Naive thymus-derived CD8-positive, alpha-beta T cell (primary cell): ENCODE measurements at regions not wholly inside any gene's neighbourhood (a gene's known extent, or its start where the extent isn't known, plus 50 kb on each side); places are given as distances from the start of the nearest gene placed in this dataset.
"Not testable (repeated sequence)": the region's sequence is repeated elsewhere in the genome, so short reads cannot be mapped to it uniquely, and the experiment has no call there.

ENCODE experiments used
- ATAC-seq, 2 donors: fragments of 150-1000 bp; cut with Tn5 transposase in 1 of 2; sonication (Bioruptor Pico), chemical (Tn5 transposase) in 1 of 2; 1 replicate in 1 of 2; 2 replicates in 1 of 2; pipeline ENCODE4 v1.10.0; 2021; ENCODE audit warnings: mild to moderate bottlenecking in 2 of 2, moderate library complexity in 2 of 2
- POLR2A ChIA-PET: fragments of 350-600 bp; sonication (Branson Sonifier 250); formaldehyde crosslinking; loops from one replicate; lab custom pipeline; 2021; ENCODE audit warnings: antibody characterized with exemption; lab: Charles Lee
- DNase-seq, 10 donors: peaks; one replicate each; pipeline versions ENCODE4 v3.0.0 to v3.0.0-alpha.2; 2020 to 2022
- H3K27ac Mint-ChIP-seq, 10 donors: one replicate each; pipeline ENCODE4 v1.8.0; 2020 to 2022; ENCODE audit warnings: mild to moderate bottlenecking in 10 of 10, mixed read lengths in 10 of 10, moderate library complexity in 4 of 10, inconsistent platforms in 1 of 10
- H3K27me3 Mint-ChIP-seq, 5 donors: one replicate each; pipeline ENCODE4 v1.8.0; 2021 to 2022; ENCODE audit warnings: mixed read lengths in 5 of 5
- H3K36me3 Mint-ChIP-seq, 3 donors: one replicate each; pipeline ENCODE4 v1.8.0; 2020 to 2022; ENCODE audit warnings: mixed read lengths in 3 of 3, mild to moderate bottlenecking in 2 of 3, inconsistent platforms in 1 of 3
- H3K4me1 Mint-ChIP-seq, 4 donors: one replicate each; pipeline ENCODE4 v1.8.0; 2021 to 2022; ENCODE audit warnings: mixed read lengths in 4 of 4
- H3K4me3 Mint-ChIP-seq, 10 donors: one replicate each; pipeline ENCODE4 v1.8.0; 2020 to 2022; ENCODE audit warnings: mild to moderate bottlenecking in 10 of 10, mixed read lengths in 10 of 10, moderate library complexity in 6 of 10, inconsistent platforms in 1 of 10
- H3K9me3 Mint-ChIP-seq, 9 donors: one replicate each; pipeline ENCODE4 v1.8.0; 2020 to 2022; ENCODE audit warnings: mixed read lengths in 9 of 9, mild to moderate bottlenecking in 3 of 9, inconsistent platforms in 1 of 9, moderate library complexity in 1 of 9

DNA sequence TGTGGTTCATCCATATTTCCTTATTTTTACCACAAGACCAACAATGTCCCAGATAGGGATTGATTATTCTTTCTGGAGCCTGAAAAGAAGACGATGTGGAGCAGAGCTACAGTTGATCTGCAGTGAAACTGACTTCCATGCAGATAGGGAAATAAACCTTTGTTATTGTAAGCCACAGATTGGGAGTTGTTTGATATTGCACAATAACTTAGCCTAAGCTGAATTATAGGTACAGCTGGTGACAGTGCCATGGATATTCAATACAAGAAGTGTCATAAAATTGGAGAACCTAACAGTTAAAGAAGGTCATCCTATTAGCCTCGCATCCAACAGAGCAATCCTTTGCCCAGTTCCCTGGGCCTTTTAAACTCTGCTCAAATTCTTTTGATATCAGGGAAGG, 367.7 kb upstream of the PPP2R3A start:
- Mint-ChIP-seq H3K4me1 (no peaks in the 10 kb centered on the region), H3K27ac (no peak overlapping the region), H3K27me3 (peaks cover 0 to 7% (median 2%) of the 10 kb centered on the region in 5 donors), H3K36me3 (no peaks in the 10 kb centered on the region), H3K9me3 (peaks cover 0 to 16% (median 2%) of the 10 kb centered on the region in 9 donors), H3K4me3 (no peak overlapping the region)
- POLR2A ChIA-PET, result no interaction called here
- ATAC-seq (no peak), DNase-seq (no peak)

DNA sequence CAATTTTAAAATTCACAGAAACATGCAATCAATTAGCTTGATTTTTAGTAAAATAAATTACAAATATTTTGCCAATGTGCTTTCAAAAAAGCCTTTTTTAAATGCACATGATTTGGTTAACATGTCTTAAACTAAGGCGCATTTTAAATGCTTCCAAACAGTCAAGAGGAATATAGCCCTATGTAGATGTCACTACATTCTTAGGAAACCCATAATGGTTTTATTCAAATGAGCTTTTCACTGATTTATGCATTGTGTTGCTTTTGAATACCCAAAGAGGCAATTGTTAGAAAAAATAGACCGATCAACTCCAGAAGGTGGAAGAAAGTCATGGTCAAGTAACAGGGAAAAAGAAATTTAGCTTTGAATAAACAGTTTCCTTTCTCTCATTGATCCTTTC, 366.9 kb upstream of the PPP2R3A start:
- DNase-seq, result no peak
- Mint-ChIP-seq H3K4me1 (no peaks in the 10 kb centered on the region), H3K27ac (no peak overlapping the region), H3K4me3 (no peak overlapping the region), H3K36me3 (no peaks in the 10 kb centered on the region), H3K27me3 (peaks cover 0 to 7% (median 2%) of the 10 kb centered on the region in 5 donors), H3K9me3 (peaks cover 0 to 15% (median under 1%) of the 10 kb centered on the region in 9 donors)
- POLR2A ChIA-PET, result no interaction called here
- no peak for ATAC-seq

DNA sequence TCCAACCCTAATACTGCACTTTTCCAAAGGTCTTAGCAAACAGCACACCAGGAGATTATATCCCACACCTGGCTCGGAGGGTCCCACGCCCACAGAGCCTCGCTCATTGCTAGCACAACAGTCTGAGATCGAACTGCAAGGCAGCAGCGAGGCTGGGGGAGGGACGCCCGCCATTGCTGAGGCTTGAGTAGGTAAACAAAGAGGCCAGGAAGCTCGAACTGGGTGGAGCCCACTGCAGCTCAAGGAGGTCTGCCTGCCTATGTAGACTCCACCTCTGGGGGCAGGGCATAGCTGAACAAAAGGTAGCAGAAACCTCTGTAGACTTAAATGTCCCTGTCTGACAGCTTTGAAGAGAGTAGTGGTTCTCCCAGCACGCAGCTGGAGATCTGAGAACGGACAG, 361.0 kb upstream of the PPP2R3A start:
- DNase-seq, H3K4me1 Mint-ChIP-seq, ATAC-seq, H3K36me3 Mint-ChIP-seq, POLR2A ChIA-PET, H3K27me3 Mint-ChIP-seq, H3K4me3 Mint-ChIP-seq: not testable (repeated sequence)
- peak overlapping the region in 1 of 10 donors; percentile 34 for H3K27ac Mint-ChIP-seq
- peaks cover 0 to 16% (median 5%) of the 10 kb centered on the region in 9 donors for H3K9me3 Mint-ChIP-seq

DNA sequence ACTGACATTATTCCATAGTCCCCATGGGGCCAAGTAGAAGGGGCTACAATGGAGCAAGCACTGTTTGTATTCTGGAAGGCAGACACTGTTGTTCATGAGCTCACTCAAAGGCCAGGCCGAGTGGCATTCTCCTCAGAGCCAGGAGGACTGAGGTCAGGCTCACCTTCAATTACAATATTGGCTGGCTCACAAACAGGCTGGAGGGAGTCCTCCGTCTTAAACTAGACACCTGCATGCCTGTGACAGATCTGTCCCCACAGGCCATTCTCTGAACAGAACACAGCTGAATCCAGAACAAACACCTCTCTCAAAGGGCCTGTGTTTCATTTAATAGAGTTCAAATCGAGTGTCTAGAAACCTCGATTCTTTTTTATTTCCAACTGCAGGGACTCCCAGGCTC, 347.4 kb upstream of the PPP2R3A start:
- no peak for ATAC-seq
- DNase-seq, result no peak
- no peaks in the 10 kb centered on the region for H3K4me1 Mint-ChIP-seq
- POLR2A ChIA-PET, result no interaction called here
- H3K9me3 Mint-ChIP-seq, result peaks cover 0 to 11% (median 0%) of the 10 kb centered on the region in 9 donors
- no peak overlapping the region for H3K27ac Mint-ChIP-seq
- H3K27me3 Mint-ChIP-seq, result peaks cover 0 to 3% (median 0%) of the 10 kb centered on the region in 5 donors
- no peak overlapping the region for H3K4me3 Mint-ChIP-seq
- no peaks in the 10 kb centered on the region for H3K36me3 Mint-ChIP-seq

DNA sequence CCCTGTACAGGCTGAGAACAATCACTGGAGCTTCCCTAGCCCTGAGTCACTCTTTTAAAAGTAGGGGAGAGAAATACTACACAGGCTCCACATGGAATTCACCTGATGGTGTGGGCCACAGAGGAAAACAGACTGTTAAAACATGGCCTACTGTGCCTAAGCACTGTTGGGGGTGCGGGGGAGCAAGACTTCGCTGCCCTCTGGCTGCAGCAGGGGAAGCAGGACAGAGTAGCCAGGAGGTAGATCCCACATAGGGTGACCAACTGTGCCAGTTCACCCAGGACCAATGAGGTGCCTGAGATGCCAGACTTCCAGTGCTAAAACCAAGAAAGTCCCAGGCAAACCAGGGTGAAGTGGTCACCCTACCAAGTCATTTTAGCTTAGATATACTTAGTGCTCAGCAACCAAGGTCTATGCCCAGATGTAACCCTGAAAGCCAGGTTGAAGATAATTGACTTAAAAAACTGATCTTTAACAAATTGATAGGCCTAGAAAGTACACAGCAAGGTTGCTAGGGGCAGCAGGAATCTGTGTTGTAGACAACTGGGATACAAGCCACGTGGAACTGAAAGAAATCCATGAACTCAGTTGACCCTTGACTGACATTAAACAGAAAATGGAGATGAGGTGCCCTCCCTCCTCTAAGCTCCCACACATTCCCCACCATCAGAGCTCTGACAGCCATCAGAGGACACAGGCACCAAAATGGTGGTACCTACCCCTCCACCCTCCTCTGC, 344.2 kb upstream of the PPP2R3A start:
- H3K9me3 Mint-ChIP-seq, result peaks cover 0 to 6% (median 0%) of the 10 kb centered on the region in 9 donors
- POLR2A ChIA-PET, result no interaction called here
- H3K36me3 Mint-ChIP-seq, result no peaks in the 10 kb centered on the region
- no peak overlapping the region for H3K4me3 Mint-ChIP-seq
- H3K4me1 Mint-ChIP-seq, result no peaks in the 10 kb centered on the region
- DNase-seq, result no peak
- ATAC-seq, result no peak
- no peak overlapping the region for H3K27ac Mint-ChIP-seq
- H3K27me3 Mint-ChIP-seq, result peaks cover 0 to 3% (median 0%) of the 10 kb centered on the region in 5 donors

DNA sequence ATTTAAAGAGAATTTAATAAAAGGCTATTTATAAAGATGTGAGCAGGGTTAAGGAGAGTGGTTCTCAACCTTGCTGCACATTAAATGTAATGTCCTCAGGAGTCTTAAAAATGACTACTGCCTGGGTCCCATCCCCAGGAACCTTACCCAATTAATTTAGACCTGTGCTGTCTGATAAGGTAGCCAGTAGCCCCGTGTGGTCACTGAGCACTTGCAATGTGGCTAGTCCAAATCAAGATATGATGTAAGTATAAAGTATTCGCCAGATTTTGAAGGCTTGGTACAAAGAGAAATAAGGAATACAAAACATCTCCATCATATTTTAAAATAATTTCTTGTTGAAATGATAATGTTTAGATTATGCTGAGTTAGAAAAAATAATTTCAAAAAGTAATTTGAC, 343.3 kb upstream of the PPP2R3A start:
- H3K36me3 Mint-ChIP-seq, result no peaks in the 10 kb centered on the region
- peaks cover 0 to 3% (median 0%) of the 10 kb centered on the region in 5 donors for H3K27me3 Mint-ChIP-seq
- no peak overlapping the region for H3K4me3 Mint-ChIP-seq

DNA sequence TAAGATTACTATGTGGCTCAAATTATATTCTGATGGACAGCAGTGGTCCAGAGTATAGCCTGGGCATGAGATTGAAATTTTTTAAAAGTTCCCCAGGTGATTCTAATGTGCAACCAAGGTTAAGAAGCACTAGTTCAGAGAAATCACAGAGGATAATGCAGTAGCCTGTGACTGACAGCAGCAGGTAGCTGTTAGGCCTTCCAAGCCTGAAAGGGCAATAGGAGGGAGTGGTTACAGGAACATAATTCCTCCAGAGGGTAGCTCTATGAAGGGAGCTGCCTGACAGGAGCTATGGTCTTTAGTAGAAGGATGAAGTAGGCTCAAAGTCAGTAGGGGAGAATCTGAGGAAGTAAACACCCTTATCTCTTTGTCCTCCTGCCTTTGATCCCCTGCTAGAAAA, 342.9 kb upstream of the PPP2R3A start:
- POLR2A ChIA-PET, result no interaction called here
- DNase-seq (no peak), ATAC-seq (no peak)
- H3K4me1 Mint-ChIP-seq, result no peaks in the 10 kb centered on the region
- no peak overlapping the region for H3K4me3 Mint-ChIP-seq
- peaks cover 0 to 5% (median 0%) of the 10 kb centered on the region in 9 donors for H3K9me3 Mint-ChIP-seq
- H3K27me3 Mint-ChIP-seq, result peaks cover 0 to 3% (median 1%) of the 10 kb centered on the region in 5 donors
- no peak overlapping the region for H3K27ac Mint-ChIP-seq
- H3K36me3 Mint-ChIP-seq, result no peaks in the 10 kb centered on the region

More for the DNA sequence above, 343.3 kb upstream of the PPP2R3A start:
- POLR2A ChIA-PET, result no interaction called here
- ATAC-seq, result no peak
- no peak for DNase-seq
- Mint-ChIP-seq H3K4me1 (no peaks in the 10 kb centered on the region), H3K9me3 (peaks cover 0 to 6% (median 0%) of the 10 kb centered on the region in 9 donors), H3K27ac (no peak overlapping the region)

DNA sequence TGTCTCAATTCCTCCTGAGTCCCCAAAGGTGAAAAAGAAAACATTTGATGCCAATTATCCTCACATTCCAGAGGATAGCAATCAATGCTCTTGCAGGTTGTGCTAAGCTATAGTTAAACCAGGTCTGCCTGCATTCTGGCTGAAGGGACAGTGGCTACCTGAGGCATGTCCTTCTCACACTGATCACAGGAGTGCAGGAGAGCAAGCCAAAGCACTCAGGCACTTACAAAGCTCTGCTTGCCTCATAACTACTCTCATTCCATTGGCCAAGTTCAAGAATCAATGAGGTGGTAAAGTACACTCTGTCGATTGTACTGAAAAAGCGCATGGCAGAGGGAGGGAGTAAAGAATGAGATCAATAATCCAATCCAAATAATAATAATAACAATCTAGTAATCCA, 342.0 kb upstream of the PPP2R3A start:
- POLR2A ChIA-PET, result no interaction called here
- Mint-ChIP-seq H3K27ac (no peak overlapping the region), H3K4me3 (no peak overlapping the region), H3K9me3 (peaks cover 0 to 2% (median 0%) of the 10 kb centered on the region in 9 donors), H3K4me1 (no peaks in the 10 kb centered on the region), H3K36me3 (no peaks in the 10 kb centered on the region), H3K27me3 (peaks cover 1 to 9% (median 3%) of the 10 kb centered on the region in 5 donors)
- no peak for ATAC-seq
- no peak for DNase-seq

DNA sequence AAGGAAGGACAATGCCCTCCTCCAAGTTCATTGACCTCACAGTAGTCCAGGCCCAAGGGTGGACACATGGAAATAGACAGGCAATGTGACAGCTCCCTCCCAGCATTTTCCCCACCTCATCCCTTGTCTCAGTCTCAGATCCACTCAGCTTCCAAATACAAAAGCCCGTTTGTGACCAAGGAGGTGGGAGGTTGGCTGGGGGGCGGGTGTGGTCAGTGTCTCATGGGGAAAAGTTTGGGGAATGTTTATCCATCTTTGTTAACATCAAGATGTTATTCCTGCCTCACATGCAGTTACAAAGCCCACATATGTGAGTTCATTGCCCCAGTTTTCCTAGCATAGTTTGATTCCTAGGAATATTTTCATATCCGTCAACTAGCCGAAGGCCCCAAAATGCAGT, 338.5 kb upstream of the PPP2R3A start:
- Mint-ChIP-seq H3K4me3 (no peak overlapping the region), H3K27me3 (peaks cover 0 to 18% (median 1%) of the 10 kb centered on the region in 5 donors), H3K27ac (no peak overlapping the region), H3K9me3 (no peaks in the 10 kb centered on the region), H3K36me3 (no peaks in the 10 kb centered on the region), H3K4me1 (no peaks in the 10 kb centered on the region)
- POLR2A ChIA-PET, result no interaction called here
- ATAC-seq, result no peak
- no peak for DNase-seq

DNA sequence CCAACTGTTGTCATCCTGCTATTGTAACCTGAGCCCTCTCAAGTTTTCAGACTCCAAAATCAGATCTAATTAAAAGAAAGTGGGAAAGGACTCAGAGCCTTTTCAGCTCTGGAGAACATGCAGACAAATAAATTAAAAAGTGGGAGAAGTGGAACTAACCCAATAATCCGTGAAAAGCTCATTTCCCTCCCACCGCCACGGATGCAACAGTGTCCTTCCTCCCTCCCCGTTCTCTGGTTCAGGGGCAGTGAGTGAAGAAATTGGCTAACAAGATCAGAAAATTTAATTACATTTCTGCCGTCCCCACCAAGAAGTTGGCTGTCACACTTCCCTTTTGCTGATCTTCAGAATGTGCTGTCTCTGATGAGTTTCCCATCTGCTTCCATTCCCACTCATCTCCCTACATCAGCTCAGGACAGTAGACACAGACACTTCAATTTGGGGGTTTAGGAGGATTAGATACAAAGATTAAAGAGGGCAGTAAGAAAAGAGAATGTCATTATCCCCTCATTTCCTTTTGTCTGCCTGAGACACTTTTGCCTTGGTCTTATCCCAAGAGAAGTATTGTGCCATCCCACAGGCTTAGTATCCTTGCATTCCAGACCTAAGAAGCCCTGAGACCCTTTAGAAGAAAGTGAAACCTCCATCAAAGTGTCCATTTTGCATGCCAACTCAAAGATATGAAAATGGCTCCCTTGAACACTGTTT, 335.7 kb upstream of the PPP2R3A start:
- Mint-ChIP-seq H3K27ac (no peak overlapping the region), H3K4me1 (no peaks in the 10 kb centered on the region), H3K27me3 (peaks cover 0 to 18% (median 1%) of the 10 kb centered on the region in 5 donors), H3K9me3 (no peaks in the 10 kb centered on the region), H3K4me3 (no peak overlapping the region), H3K36me3 (no peaks in the 10 kb centered on the region)
- DNase-seq (no peak), ATAC-seq (no peak)
- POLR2A ChIA-PET, result no interaction called here

DNA sequence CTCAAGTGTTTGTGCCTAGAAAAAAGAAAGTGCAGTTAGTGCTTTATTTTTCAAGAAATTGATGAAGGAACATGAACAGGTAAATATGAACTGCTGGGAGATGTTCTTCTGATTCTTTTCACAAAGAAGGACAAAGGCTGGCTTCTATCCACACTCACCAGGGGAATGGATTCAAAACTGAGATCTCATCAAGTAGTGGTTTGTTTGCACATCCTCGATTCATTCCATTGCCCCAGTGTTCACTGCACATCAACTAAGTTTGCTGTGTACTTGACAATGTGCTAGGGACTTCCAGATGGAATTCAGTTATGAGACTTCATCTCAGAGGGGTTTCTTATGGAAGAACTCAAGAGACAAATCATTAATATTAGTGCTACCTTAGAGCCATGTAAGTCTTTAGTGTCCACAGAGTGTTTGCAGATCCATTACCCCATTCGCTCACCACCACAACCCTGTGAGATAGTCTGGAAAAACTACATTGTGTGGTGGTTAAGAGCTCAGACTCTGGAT, 332.9 kb upstream of the PPP2R3A start:
- POLR2A ChIA-PET, result no interaction called here
- H3K4me3 Mint-ChIP-seq, result no peak overlapping the region
- H3K27me3 Mint-ChIP-seq, result peaks cover 0 to 18% (median 2%) of the 10 kb centered on the region in 5 donors
- DNase-seq (no peak), ATAC-seq (no peak)
- H3K36me3 Mint-ChIP-seq, result no peaks in the 10 kb centered on the region
- peaks cover 0 to 10% (median 0%) of the 10 kb centered on the region in 9 donors for H3K9me3 Mint-ChIP-seq
- no peak overlapping the region for H3K27ac Mint-ChIP-seq
- H3K4me1 Mint-ChIP-seq, result no peaks in the 10 kb centered on the region

DNA sequence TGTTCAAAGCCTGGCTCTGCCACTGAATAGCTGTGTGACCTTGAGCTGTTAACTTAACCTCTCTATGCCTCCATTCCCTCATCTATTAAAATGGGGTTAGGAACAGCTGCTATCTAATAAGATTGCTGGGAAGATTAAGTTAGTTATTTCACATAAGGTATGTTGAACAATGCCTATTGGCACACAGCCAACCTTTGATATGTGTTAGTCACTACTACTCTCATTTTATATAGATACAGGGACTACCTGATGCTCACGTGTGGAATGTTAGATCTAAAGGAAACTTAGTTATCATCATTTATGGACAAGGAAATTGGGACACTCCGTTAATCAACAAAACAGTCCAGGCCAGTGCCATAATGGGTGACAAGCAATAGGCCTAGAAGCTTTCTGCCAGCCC, 332.4 kb upstream of the PPP2R3A start:
- Mint-ChIP-seq H3K9me3 (peaks cover 0 to 10% (median 0%) of the 10 kb centered on the region in 9 donors), H3K4me1 (no peaks in the 10 kb centered on the region), H3K27me3 (peaks cover 0 to 13% (median 2%) of the 10 kb centered on the region in 5 donors), H3K27ac (no peak overlapping the region), H3K36me3 (no peaks in the 10 kb centered on the region), H3K4me3 (no peak overlapping the region)
- ATAC-seq (no peak), DNase-seq (no peak)
- POLR2A ChIA-PET, result no interaction called here

DNA sequence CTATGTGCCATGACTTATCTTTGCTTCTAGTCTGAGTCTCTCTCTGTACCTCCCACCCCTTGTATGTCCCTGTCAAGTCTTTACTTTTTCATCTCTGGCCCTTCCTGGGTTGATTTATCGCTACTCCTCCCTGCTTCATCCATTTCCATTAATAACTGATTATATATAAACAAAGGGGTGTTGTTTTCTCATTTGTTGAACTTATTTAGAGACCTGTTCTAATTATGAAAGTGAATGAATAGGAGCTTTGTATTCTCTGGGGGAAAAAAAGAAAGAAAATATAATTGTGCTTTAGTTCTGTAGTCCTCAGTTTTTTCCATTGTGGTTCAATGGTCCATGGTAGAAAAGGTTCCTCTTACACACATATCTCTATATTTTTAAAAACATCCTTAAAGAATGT, 328.9 kb upstream of the PPP2R3A start:
- DNase-seq (no peak), ATAC-seq (no peak)
- H3K27me3 Mint-ChIP-seq, result peaks cover 0 to 13% (median 2%) of the 10 kb centered on the region in 5 donors
- H3K4me3 Mint-ChIP-seq, result no peak overlapping the region
- H3K4me1 Mint-ChIP-seq, result no peaks in the 10 kb centered on the region
- H3K36me3 Mint-ChIP-seq, result no peaks in the 10 kb centered on the region
- POLR2A ChIA-PET, result no interaction called here
- no peak overlapping the region for H3K27ac Mint-ChIP-seq
- H3K9me3 Mint-ChIP-seq, result peaks cover 0 to 10% (median 0%) of the 10 kb centered on the region in 9 donors
